GM19035 (cell line): ENCODE measurements at regions not wholly inside any gene's neighbourhood (a gene's known extent, or its start where the extent isn't known, plus 50 kb on each side); places are given as distances from the start of the nearest gene placed in this dataset.

ENCODE experiments used
- ATAC-seq: cut with Tn5 transposase; IDR thresholded peaks from one replicate; pipeline ENCODE4 v1.9.1; 2021; ENCODE audit not compliant: unreplicated experiment

DNA sequence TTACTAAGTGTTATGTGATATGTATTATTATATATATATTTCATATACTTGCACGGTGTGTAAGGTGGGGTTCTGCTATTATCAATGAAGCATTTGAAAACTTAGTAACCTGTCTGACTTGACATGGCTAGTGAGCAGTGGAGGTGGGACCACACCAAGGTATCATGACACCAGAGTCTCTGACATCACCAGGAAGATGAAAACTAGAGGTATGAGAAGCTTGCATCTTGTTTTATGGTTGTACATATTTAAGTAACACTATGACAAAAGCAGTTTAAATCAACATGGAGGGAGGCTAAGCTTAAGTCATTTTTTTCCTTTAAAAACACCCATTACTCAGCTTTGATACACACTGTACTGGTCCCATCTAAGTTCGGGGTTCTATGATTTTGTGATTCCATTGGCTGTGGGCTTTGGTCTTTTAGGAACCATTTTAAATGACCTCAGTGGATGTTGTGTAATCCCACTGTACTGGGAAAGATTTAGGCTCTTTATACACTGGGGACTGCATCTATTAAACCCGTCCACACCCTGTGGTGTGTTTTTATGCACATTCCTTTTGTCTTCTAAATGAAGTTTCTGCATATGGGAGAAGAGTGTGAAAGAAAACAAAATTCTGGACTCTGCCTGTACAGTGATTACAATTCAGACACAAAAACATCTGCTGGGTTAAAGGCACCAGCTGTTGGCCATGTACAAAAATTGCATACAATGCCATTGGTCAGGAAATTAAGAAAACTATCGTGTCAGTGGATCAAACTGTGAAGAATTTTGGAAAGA, 570.6 kb downstream of the SPRY1 start:
- ATAC-seq, result no peak

DNA sequence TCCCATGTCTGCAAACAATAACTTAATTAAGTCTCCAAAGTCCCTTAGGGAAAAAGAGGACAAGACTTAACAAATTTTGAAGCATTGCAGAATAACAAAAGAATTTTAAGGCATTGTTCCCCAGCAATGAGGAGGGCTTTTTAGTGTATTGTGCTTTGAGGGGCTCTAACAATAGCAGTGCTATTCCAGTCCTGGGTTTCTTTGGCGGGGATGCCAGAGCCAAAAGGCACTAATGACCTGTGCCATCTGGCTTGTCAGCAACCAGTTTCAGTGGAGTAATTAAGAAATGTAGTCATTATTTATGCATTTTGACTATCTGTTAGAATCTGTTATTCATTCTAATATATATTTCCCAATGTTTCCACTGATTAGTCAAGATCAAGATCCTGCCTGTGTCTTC, 575.4 kb downstream of the SPRY1 start:
- no peak for ATAC-seq

DNA sequence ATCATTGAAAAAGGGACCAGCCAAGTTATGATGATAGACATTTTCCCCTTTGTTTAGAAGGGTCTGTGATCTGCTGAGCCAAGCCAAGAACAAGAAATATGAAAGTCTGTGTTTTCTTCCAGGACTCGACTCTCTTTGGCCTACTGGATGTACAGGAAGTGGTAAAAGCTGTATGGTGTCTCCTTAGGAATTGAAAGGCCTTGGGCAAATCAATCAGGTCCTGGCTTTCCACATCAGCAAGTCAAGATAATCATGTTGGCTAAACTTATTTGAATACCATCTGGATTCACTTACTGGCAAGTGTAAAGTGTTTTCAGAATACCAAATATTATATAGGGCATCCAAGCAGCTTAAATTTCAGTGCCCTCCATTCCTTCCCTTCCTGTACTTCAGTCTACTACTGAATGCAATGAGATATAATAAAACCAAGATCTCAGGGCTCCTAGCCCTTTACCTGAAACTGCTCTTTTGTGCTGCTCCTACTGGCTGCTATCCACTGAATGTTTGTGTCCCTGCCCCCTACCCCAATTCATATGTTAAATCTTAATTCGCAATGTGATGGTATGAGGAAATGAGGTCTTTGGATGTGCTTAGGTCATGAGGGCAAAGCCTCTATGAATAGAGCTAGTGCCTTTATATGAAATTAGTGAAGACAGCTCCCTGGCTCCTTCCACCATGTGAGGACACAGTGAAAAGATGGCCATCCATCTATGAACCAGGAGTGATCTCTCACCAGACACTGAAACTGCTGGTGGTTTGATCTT, 578.0 kb downstream of the SPRY1 start:
- no peak for ATAC-seq

DNA sequence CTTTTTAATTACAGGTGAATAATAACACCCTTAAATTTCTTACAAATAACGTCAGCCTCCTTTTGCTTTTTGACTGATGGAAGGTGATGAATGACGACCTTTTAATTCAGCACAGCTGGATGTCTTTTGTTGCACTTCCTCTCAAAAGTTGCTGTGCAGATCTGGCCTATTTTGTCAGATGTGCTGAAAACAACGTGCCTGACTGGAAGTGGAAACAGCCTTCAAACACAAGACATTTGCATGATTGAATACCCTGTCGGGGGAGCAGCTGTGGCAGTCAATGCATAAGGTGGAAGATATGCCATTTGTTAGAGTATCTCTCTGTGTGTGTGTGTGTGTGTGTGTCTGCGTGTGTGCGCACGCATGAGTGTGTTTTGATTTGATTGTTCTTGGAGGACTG, 579.7 kb downstream of the SPRY1 start:
- ATAC-seq, result no peak

DNA sequence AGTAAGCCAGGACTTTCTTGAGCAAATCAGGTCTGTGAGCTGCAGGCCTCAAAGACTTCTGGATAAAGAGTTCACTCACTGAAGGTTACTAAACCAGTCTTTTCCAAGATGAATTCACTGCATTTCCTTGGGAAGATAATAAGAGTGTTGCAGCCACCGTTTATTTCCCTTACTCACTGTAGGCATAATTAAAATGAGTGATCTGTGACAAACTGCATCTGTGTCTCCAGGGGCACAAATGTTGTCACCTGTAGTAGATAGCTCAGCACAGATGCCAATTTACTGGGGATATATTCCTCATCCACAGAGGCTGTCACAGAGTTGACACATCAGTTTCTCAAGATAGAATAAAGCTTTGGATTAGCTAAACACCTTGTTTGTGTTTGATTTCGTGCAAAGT, 580.2 kb downstream of the SPRY1 start:
- no peak for ATAC-seq

DNA sequence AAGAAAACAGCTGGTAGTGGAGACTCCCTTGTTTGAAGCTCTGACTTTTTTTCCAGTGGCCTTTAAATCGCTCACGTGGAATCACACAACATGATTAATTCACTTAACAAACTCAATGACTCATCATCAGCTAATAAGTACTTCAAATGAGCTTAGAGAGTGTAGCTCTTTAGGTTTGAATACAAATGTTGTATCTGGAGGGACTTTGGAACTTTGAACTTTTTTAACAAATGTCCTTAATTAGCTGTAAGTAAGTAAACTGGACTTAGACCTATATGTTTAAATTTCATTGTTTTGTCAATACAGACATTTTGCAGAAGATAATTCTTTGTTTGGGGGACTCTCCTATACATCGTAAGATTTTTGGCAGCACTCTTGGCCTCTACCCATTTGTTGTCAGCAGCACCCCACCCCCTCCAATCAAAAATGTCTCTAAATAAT, 581.1 kb downstream of the SPRY1 start:
- ATAC-seq, result no peak

DNA sequence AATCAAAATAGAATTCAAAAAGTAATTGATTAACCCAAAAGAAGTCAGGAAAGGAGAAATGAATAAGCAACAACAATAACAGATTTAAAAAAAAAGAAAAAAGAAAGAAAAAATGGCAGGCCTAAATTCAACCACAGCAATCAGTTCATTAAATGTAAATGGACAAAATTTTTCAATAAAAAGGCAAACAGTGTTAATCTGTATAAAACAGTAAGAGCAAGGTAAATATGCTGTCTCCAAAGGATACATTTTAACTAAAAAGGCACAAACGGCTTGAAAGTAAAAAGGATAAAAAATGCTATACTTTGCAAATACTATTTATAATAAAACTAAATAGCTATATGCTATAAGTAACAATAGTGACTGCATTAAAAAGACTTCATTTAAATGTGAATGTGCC, 582.0 kb downstream of the SPRY1 start:
- ATAC-seq, result no peak

DNA sequence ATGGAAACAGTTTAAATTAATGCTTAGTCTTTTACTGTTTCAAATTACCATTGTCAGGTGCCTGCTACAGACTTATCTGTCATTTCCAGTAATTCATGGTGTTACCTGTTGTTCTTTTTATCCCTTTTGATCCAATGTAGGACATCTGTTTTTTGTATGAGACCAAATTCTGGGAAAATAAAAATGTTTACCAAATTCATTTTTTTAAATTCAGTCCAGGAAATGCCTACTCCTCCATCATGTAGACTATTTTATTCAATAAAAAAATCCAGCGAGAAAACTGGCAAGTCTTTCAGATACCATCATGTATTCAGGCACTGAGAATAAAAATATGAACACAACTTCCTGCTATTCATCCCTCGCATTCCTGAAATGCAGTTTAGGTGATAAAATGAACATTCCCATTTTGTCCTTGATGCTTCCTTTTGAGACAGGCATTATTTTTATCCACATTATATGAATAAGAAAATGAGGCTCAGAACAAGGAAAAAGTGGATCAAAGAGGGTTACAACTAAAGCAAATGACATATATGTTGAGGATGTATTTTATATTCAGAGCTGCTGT, 584.2 kb downstream of the SPRY1 start:
- ATAC-seq, result no peak

DNA sequence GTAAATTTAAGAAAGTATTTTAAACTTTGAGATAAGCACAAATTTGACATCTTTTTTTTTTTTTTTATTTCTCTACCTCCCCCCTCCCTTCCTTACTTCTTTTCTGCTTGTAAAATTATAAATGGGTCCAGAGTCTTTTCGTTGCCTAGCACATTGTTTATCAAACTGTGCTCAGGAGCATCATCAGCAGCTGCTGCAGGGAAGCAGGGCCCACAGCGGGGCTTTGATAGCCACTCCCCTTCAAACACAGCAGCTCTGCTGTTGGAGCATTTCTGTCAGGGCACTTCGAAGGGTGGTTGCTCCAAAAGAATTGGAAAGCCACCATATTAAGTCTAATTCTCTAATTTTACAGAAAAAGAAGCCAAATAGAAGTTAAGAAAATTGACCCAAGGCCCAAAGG, 588.3 kb downstream of the SPRY1 start:
- ATAC-seq, result no peak

DNA sequence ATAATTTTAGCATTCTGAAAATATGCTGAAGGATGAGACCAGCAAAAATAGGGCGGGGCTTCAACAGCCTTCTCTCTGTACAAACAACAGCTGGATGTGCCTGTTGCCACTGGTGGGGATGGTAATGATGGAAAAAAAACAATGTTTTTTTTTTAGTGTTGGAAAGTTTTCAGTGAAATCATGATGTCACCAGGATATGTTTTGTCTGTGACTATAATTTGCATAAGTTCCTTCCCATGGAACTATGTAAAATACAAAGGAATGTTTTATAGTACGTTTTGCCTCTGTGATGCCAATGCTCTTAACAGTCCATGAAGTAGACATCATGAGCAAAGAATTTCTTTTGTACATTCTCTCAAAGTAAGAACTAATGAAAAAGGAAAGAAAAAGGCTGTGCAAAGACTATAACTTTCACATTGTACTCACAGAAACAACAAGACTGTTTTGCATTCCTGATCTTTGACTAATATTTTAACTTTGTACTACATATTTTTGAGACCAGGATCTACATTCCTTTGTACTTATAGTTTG, 589.7 kb downstream of the SPRY1 start:
- ATAC-seq, result no peak

DNA sequence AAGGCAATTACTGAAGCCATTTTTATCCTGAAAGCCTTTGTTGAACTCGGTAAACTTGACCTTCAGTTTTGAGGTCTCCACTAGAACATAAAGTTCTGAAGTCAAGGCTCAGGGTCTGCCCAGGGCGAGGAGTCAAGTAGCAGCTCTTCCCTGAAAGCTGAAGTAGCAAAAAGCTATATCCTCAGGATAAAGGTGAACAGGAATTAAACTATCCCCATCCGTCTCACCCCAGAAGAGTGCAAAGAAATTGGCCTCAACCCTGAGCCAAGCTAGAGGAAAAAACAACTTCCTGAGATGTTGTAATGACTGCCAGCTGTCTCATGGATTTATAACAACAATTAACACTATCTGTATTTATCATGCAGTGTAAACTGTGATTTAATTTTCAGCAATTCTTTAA, 590.8 kb downstream of the SPRY1 start:
- ATAC-seq, result no peak

DNA sequence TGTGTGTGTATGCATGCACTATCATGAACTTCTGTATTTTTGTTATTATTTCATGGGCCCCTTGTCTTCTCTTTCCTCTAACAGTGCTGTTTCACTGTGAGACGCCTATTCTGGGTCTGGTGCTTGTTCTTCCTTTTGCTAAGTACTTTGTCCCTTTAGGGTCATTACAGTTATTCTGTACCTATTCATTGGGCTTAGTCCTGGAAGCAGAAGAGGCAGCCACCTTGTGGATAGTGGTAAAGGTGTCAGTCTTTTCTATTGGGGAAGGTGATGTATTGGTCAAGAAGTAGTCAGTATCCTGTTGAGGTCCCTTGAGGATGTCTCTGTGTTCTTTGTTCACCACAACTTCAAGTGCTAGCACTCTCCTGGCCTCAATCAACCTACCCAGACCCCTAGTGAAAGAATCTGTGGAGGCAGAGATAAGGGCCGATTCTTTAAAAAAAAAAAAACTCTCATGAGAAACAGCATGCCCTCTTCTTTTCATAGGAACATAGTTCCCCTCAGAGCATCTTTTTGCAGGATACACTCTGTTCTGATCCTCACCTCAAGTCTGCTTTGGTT, 593.8 kb downstream of the SPRY1 start:
- no peak for ATAC-seq

DNA sequence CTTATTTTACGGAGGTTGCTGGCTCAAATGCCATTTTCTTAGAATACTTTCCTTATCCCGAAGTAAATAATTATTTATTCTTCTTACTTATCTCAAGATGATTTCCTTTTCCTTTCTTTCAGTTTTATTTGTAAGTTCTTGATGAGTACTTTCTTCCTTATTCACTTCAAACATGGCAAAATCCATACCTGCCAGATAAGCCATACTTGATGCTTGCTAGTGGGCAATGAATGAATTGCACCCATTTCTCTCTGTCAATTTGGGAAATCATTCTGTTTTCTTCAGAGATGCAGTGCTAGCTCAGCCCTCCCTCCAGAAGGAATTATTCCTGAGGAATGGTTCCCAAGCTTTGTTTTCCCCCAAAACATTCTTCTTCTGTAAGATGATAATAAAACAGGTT, 598.3 kb downstream of the SPRY1 start:
- no peak for ATAC-seq

DNA sequence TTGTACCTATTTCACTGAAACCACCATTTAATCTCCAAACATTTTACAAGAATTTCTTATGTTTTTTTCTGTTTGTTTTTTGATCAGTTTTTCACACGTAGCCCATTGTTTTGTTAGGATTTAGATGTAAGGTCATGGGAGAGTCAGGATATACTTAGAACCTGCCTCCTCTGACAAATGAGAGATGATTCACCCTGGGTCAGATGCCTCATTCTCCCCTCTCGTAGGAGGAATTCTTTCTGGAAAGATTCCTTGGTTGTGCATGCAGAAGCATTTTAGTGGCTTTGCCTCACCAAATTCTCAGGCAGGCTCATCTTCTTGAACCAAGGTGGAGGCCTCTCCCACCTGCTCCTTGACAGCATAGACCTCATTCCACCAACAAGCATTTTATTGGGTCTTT, 599.3 kb downstream of the SPRY1 start:
- ATAC-seq, result no peak

DNA sequence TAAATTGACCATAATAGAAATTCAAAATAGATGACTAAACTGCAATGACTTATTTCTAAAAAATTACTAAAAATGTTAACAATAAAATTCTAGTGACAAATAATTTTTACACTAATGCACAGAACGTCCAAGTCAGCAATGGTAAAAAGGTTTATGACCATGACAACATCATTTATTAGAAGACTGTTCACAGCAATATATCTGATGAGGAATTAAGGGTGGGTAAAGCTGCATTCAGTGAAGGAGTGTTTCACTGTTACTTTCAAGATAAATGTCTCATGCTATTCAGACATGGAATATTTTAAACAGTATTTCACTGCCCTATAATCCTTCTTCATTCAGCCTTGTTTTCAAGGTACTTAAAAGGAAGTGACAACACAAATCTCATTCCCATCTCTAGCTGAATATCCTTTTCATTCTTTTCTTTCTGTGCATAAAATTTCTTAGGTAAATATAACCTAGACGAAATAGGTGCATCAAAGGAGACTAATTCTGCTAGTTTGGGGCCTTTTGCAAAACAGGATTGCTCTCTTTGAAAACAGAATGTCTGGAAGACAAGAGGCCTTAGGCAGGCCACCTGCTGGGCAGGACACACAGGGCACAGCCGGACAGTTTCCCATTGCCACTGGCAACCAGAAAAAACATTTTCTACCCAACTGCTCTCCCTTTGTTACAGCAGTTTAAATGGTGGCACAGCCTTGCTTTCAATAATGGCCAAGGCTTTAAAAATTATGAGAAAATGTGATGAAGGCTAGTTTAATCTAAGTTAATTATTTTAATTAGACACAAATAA, 600.3 kb downstream of the SPRY1 start:
- no peak for ATAC-seq

DNA sequence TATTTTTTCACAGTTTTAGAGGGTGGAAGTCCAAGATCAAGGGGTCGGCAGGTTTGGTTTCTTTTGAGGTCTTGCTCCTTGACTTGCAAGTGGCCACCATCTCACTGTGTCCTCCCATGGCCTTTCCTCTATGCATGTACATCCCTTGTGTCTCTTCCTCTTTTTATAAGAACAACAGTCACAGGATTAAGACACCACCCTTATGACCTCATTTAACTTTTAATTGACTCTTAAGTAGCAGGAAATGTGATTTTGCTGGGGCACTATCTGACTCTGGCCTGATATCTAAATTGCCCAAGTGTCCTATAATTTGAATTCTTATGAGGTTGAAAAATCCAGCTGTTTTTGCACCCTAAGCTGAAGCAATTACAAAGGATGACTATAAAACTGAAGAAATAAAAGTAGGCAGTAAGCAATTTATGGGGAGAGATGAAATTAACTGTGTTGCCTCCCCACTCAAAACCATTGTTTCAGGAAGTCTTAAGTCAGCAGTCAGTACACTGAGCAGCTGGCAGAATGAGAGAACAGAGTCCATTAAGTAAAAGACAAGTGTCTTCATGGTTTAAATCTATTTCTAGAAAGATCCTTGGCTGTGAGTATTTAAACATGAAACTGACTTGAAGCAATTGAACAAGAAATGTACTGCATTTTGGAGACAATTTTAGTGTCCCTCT, 601.3 kb downstream of the SPRY1 start:
- ATAC-seq, result no peak

DNA sequence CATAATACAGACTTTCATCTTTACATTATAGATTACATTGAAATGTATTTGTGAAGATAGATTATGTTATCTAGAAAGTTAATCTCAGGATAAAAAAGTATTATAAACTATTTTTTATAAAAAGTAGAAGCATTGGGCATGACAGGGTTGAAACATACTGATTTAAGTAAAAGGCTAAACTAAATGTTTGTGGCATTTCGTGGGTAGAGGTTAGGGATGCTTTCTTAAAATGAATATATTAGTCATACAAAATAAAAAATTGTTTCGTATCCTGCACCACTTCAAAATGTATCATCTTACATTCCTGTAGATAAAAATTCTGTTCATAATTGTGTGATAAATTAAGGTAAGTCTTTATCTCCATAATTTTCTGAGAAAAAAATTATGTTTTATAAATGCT, 603.6 kb downstream of the SPRY1 start:
- ATAC-seq, result no peak

DNA sequence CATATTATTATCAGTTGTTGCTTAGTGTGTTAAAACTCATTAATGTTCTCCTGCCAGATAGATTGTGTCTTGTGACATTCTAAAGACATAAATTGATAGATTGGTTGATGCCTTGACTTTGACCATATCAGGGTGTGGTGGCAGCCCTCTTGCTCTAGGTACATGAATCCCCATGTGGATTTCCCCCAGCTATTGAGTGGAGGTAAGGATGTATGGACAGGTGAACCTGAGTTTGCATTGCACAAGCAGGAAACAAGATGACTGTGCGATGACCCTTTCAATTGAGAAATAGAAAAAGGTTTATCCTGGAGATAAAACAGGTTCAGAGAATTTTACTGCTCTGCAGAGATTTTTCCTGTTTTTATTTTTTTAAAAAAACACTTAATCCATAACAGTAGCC, 619.2 kb downstream of the SPRY1 start:
- ATAC-seq, result no peak

DNA sequence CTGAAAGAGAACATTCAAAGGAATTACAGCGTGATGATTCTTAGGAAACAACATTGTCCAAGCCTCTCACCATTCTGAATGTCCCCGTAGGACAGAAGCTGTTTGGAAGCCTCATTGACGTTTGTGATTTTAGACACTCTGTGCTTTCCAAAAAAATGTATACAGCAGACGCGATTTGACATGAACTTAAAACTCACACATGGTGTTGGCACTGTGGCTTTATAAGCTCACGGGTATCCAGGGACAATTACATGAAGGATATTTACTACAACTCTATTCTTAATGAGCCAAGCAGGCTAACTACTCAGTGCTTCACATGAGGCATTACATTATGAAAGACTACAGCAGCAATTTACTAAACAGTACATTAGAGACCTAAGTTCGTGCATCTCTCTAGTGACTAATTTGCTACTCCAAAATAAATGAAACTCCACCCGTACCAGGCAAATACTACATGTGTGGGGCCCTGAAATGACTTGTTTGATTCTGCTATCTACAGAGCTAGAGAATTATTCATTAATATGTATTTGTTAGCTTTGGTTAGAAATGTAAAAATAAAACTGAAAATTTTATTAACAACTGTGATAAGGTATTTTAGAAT, 620.7 kb downstream of the SPRY1 start:
- ATAC-seq, result no peak
